LNCAP (cell line): ENCODE measurements at regions not wholly inside any gene's neighbourhood (a gene's known extent, or its start where the extent isn't known, plus 50 kb on each side); places are given as distances from the start of the nearest gene placed in this dataset.

ENCODE experiments used
- CTCF ChIP-seq: fragments of 450-650 bp; IDR thresholded peaks from 2 replicates; pipeline ENCODE4 v1.5.1; 2017; ENCODE audit warnings: mild to moderate bottlenecking

- no peak for TF ChIP-seq CTCF
Observed at GRCh38 chr15:81434851-81435250, 60.8 kb upstream of the TMC3 start.

- no peak for TF ChIP-seq CTCF
Observed at GRCh38 chr15:81433462-81433861, 59.4 kb upstream of the TMC3 start.

- no peak for TF ChIP-seq CTCF
Observed at GRCh38 chr15:81432179-81432578, 58.2 kb upstream of the TMC3 start.

- no peak for TF ChIP-seq CTCF
Observed at GRCh38 chr15:81427176-81427575, 53.2 kb upstream of the TMC3 start.

GRCh38 chr15:81425905-81426304 is 51.9 kb upstream of the TMC3 start:
- TF ChIP-seq CTCF = no peak
